SH-SY5Y (cell line): ENCODE measurements at regions not wholly inside any gene's neighbourhood (a gene's known extent, or its start where the extent isn't known, plus 50 kb on each side); places are given as distances from the start of the nearest gene placed in this dataset.

Source experiments
- GATA2 ChIP-seq: IDR thresholded peaks from 2 replicates; pipeline ENCODE4 v1.6.1; 2011; ENCODE audit warnings: mild to moderate bottlenecking, low read depth, low read length
- GATA3 ChIP-seq: IDR thresholded peaks from 2 replicates; pipeline ENCODE4 v1.6.1; 2011; ENCODE audit warnings: low read depth, mild to moderate bottlenecking, low read length, moderate library complexity

DNA sequence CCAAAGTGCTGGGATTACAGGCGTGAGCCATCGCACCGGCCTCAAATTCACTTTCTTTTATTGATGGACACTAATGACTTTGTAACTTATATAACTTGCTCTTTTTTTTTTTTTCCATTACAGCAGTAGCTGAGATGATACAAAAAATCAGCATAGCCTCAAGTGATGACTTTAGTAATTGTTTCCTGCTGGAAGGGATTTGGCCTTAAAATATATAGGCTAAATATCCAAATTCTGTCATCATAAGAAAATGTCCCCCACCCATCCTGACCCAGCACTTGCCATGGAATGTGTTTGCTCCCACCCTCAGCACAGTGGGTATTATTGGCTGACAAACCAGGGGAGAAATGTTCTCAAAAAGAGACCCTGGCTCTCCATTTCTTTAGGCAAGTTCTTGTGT is 1264.1 kb upstream of the AUTS2 start:
- TF ChIP-seq GATA3, result no peak
- TF ChIP-seq GATA2, result no peak
